ENCODE measurements at regions not wholly inside any gene's neighbourhood (a gene's known extent, or its start where the extent isn't known, plus 50 kb on each side); places are given as distances from the start of the nearest gene placed in this dataset.

DNA sequence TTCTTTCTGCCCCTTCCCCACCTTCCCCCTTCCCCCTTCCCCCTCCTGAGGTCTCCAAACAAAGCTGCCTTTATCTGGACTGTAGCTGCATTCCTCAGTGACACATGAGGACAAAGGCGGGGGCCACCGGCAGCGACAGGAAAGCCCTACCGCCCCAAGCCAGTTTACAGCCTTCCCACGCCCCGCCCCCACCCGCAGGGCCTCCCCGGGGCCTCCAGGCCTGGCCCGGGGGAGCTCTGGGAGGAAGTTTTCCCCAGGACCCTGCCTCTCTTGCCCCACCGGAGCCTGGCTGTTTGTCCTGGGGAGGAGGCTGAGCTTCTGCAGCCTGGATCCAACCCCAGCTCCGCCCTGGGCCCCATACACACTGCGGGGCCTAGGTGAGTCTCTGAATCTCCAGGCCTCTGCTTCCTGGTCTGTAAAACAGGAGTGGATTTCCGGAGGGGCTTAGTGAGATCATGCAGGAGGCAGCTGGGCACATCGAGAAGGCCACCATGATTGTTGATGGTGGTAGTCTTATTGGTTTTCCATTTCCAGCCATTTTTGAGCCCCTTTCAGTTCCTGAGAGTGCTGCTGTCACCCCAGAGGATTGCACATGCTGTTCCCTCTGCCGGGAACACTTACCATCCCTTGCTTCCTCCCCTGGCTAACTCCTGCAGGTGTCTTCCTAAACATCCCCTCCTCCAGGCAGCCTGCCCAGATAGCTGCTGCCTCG lies 130.7 kb downstream of the MN1 start:
- in situ Hi-C loops (cut with MboI; ENCODE audit: low pct_unique_long_range_greater_than_20kb in 2 of 9, low sequenced_read_pairs in 9 of 9, unreplicated experiment in 9 of 9), result no loop called here
- 0 to 60% (median 19%) methylated on average over 1 to 4 of the region's 16 CpGs; no CpG with 5 or more reads in 3 of the 10 experiments for WGBS, 10 experiments
- Histone ChIP-seq H3K27ac (peak overlapping the region; percentile 83 to 93), H3K4me1 (replicated peaks in 1 of 2) (peaks cover 42 to 48% of the 10 kb centered on the region in 2 donors), H3K4me3 (no peak overlapping the region)
- peak in 7 of 8 experiments; percentile 19 to 62 (median 53) for ATAC-seq (replicated peaks in 6 of 8)

GRCh38 chr22:27671413-27671935 lies 130.1 kb downstream of the MN1 start:
- WGBS, 10 experiments, result 80 to 100% (median 83%) methylated on average over 1 of the region's 3 CpGs; no CpG with 5 or more reads in 7 of the 10 experiments
- Histone ChIP-seq H3K27ac (peak overlapping the region; percentile 83 to 93), H3K4me1 (replicated peaks in 1 of 2) (peaks cover 42 to 49% of the 10 kb centered on the region in 2 donors), H3K4me3 (no peak overlapping the region)
- in situ Hi-C loops (cut with MboI; ENCODE audit: low pct_unique_long_range_greater_than_20kb in 2 of 9, low sequenced_read_pairs in 9 of 9, unreplicated experiment in 9 of 9), result no loop called here
- ATAC-seq (replicated peaks in 6 of 8), result no peak

DNA sequence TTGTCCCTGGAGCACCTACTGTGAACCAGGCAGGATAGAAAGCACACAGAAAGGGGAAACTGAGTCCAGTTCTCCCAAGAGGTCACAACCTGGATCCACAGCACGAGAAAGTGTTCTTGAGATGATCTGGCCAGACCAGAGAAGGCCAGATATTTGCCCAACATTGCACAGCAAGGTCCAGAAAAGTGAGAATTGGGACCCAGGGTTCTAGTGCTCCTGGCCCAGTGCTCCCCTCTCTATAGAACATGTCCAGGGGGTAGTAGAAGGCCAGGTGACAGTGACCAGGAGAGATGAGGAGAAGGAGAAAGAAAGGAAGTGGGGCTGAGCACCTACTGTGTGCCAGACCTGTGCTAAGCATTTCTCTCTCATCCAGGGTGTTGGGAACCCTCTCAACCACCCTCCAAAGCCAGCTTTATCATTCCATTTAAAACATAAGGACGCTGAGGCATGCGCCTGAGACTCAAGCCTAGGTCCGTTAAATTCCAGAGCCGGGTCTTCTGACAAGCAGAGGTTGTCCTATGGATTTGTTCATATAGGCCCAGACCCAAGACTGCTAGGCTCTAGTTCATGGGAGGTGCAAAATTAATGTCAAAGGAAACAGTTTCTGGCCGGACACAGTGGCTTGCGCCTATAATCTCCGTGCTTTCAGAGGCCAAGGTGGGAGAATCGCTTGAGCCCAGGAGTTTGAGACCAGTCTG lies 128.7 kb downstream of the MN1 start:
- no peak for ATAC-seq (replicated peaks in 6 of 8)
- in situ Hi-C loops (cut with MboI; ENCODE audit: low pct_unique_long_range_greater_than_20kb in 2 of 9, low sequenced_read_pairs in 9 of 9, unreplicated experiment in 9 of 9), result no loop called here
- peaks cover 45 to 56% of the 10 kb centered on the region in 2 donors for H3K4me1 ChIP-seq (replicated peaks in 1 of 2)

DNA sequence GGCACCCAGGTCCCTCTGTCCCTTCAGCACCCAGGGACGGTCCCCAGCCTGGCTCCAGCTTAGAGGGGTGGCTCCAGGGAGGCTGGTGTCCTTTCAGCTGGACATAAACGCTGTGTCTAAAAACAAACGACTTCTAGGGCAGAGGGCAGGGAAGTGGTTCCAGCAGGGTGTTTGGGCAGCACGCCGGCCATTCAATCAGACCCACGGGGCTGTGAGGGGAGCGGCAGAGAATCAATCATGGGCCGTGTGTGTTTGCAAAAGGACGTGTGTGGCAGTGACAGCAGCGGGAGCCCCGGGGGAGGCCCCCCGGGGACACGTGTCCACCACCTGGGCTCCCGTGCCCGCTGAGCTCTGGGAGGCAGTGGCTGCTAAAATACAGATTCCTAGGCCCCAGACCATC lies 127.7 kb downstream of the MN1 start:
- in situ Hi-C loops (cut with MboI; ENCODE audit: low pct_unique_long_range_greater_than_20kb in 2 of 9, low sequenced_read_pairs in 9 of 9, unreplicated experiment in 9 of 9), result no loop called here
- WGBS, 10 experiments, result 10 to 100% (median 17%) methylated on average over 1 to 8 of the region's 15 CpGs; no CpG with 5 or more reads in 3 of the 10 experiments
- no peak overlapping the region for H3K4me3 ChIP-seq
- peaks cover 55 to 64% of the 10 kb centered on the region in 2 donors for H3K4me1 ChIP-seq (replicated peaks in 1 of 2)
- peak overlapping the region in 1 of 2 donors; percentile 67 for H3K27ac ChIP-seq
- peak in 5 of 8 experiments; percentile 57 to 62 (median 62) for ATAC-seq (replicated peaks in 6 of 8)

More for the DNA sequence above, 128.7 kb downstream of the MN1 start:
- Histone ChIP-seq H3K27ac (no peak overlapping the region), H3K4me3 (no peak overlapping the region)
- 83 to 100% (median 97%) methylated on average over 1 to 7 of the region's 9 CpGs; no CpG with 5 or more reads in 3 of the 10 experiments for WGBS, 10 experiments

DNA sequence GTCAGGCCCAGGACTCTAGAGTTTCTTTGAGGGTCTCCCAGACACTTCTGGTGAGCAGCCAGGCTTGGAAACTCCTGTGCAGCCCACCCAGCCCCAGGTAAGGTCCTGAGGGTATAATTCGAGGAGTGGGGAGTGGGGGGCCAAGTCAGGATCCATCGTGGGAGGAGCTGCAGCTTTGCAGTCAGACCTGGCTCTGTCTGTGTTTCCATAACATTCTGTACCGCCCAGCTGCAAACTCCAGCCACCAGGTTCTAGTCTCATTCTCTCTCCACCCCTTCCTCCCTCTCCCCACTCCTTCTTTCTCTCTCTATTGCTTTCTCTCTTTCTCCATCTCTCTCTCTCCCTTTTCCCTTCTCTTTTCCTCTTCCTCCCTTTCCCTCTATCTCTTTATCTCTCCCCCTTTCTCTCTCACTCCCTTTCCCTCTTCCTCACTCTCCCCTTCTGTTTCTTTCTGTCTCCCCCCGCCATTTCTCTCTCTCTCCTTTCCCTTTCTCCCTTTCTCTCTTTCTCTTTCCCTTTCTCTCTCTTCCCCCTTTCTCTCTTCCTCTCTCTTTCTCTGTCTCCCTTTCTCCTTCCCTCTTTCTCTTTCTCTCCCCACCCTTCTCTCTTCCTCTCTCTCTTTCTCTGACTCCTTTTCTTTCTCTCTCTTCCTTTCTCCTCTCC lies 127.2 kb downstream of the MN1 start:
- peak in 2 of 8 experiments; percentile 1 to 10 for ATAC-seq (replicated peaks in 6 of 8)
- H3K4me1 ChIP-seq (replicated peaks in 1 of 2), result peaks cover 57 to 66% of the 10 kb centered on the region in 2 donors
- no peak overlapping the region for H3K4me3 ChIP-seq
- WGBS, 10 experiments, result 54 to 100% (median 87%) methylated on average over 1 to 4 of the region's 4 CpGs; no CpG with 5 or more reads in 3 of the 10 experiments
- H3K27ac ChIP-seq, result peak overlapping the region in 1 of 2 donors; percentile 67
- in situ Hi-C loops (cut with MboI; ENCODE audit: low pct_unique_long_range_greater_than_20kb in 2 of 9, low sequenced_read_pairs in 9 of 9, unreplicated experiment in 9 of 9), result no loop called here

GRCh38 chr22:27676545-27677213 lies 124.9 kb downstream of the MN1 start:
- no peak overlapping the region for H3K4me3 ChIP-seq
- in situ Hi-C loops (cut with MboI; ENCODE audit: low pct_unique_long_range_greater_than_20kb in 2 of 9, low sequenced_read_pairs in 9 of 9, unreplicated experiment in 9 of 9), result no loop called here
- no peak for ATAC-seq (replicated peaks in 6 of 8)
- H3K4me1 ChIP-seq (replicated peaks in 1 of 2), result peaks cover 47 to 51% of the 10 kb centered on the region in 2 donors
- no peak overlapping the region for H3K27ac ChIP-seq
- 75 to 100% (median 90%) methylated on average over 1 to 4 of the region's 4 CpGs; no CpG with 5 or more reads in 2 of the 10 experiments for WGBS, 10 experiments

- Histone ChIP-seq H3K4me1 (replicated peaks in 1 of 2) (peaks cover 60 to 65% of the 10 kb centered on the region in 2 donors), H3K4me3 (no peak overlapping the region), H3K27ac (peak overlapping the region in 1 of 2 donors; percentile 16)
- 3 to 92% (median 33%) methylated on average over 1 to 15 of the region's 27 CpGs; no CpG with 5 or more reads in 2 of the 10 experiments for WGBS, 10 experiments
- ATAC-seq (replicated peaks in 6 of 8), result peak in 5 of 8 experiments; percentile 41 to 73 (median 49)
- in situ Hi-C loops (cut with MboI; ENCODE audit: low pct_unique_long_range_greater_than_20kb in 2 of 9, low sequenced_read_pairs in 9 of 9, unreplicated experiment in 9 of 9), result no loop called here
These were observed 123.6 kb downstream of the MN1 start for GRCh38 chr22:27677905-27678458.

- 0 to 89% (median 55%) methylated on average over 2 to 5 of the region's 5 CpGs; no CpG with 5 or more reads in 4 of the 10 experiments for WGBS, 10 experiments
- in situ Hi-C loops (cut with MboI; ENCODE audit: low pct_unique_long_range_greater_than_20kb in 2 of 9, low sequenced_read_pairs in 9 of 9, unreplicated experiment in 9 of 9), result no loop called here
These were observed 122.4 kb downstream of the MN1 start for GRCh38 chr22:27679176-27679575.

DNA sequence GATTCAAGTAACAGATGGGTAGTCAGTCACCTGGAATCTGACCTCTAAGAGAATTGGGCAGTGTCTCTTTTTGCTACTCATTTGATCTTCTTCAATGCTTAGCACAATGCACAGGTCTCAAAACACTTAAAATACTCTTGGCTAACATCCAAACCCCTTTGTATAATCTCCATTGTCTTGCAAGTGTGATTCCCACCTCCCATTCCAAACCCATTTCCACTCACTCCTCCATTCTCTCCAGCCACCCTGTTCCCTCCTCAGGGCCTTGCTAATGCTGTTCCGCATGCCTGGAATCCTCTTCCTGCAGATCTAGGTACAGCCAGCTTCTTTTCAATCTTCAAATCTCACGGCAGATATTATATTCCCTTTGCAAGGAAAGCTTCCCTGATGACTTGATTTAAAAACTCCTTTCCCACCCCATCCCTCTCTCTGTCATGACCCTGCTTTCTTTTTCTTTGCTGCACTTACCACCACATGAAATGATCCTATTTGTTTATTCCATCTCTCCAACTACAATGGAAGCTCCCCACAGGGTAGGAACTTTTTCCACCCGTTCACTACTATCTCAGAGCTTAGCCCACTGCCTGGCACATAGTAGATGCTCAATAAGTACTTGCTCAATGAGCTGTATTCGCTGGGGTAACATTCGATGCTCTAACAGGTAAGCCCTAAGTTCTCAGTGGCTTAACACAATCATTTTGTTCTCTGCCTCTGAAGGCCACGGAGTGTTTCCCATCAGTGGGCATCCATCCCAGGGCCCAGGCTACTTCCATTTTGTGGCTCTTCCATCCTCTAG lies 121.7 kb downstream of the MN1 start:
- 70 to 100% (median 83%) methylated on average over 1 to 6 of the region's 6 CpGs for WGBS, 10 experiments
- Histone ChIP-seq H3K4me3 (no peak overlapping the region), H3K4me1 (replicated peaks in 1 of 2) (peaks cover 50 to 54% of the 10 kb centered on the region in 2 donors), H3K27ac (no peak overlapping the region)
- in situ Hi-C loops (cut with MboI; ENCODE audit: low pct_unique_long_range_greater_than_20kb in 2 of 9, low sequenced_read_pairs in 9 of 9, unreplicated experiment in 9 of 9), result no loop called here
- ATAC-seq (replicated peaks in 6 of 8), result no peak

More at GRCh38 chr22:27679176-27679575, 122.4 kb downstream of the MN1 start:
- H3K4me1 ChIP-seq (replicated peaks in 1 of 2), result peaks cover 57 to 59% of the 10 kb centered on the region in 2 donors
- no peak overlapping the region for H3K4me3 ChIP-seq
- no peak overlapping the region for H3K27ac ChIP-seq
- ATAC-seq (replicated peaks in 6 of 8), result peak in 5 of 8 experiments; percentile 13 to 43 (median 42)

DNA sequence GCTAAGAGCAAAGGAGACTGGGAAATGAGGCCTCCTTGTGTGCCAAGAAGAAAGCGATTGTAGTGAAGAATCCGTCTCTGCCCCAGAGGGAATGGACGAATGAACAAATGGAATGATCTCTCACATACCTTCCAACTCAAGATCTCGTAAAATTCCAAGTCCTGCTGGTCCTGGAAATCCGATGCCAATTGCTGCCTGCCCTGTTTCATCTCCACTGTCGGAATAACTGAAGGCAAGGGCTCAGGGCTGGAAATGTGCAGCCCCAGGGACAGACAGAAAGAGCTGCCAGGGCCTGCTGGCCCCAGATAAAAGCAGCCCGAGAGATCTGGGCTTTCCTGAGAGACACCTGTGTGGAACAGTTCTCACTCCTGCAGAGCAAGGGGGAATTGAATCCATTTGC lies 120.9 kb downstream of the MN1 start:
- Histone ChIP-seq H3K4me3 (no peak overlapping the region), H3K27ac (no peak overlapping the region), H3K4me1 (replicated peaks in 1 of 2) (peaks cover 48 to 53% of the 10 kb centered on the region in 2 donors)
- ATAC-seq (replicated peaks in 6 of 8), result no peak
- 80 to 100% (median 96%) methylated on average over 1 to 4 of the region's 7 CpGs; no CpG with 5 or more reads in 1 of the 10 experiments for whole genome bisulfite sequencing, 10 experiments
- in situ Hi-C loops (cut with MboI; ENCODE audit: low pct_unique_long_range_greater_than_20kb in 2 of 9, low sequenced_read_pairs in 9 of 9, unreplicated experiment in 9 of 9), result no loop called here

DNA sequence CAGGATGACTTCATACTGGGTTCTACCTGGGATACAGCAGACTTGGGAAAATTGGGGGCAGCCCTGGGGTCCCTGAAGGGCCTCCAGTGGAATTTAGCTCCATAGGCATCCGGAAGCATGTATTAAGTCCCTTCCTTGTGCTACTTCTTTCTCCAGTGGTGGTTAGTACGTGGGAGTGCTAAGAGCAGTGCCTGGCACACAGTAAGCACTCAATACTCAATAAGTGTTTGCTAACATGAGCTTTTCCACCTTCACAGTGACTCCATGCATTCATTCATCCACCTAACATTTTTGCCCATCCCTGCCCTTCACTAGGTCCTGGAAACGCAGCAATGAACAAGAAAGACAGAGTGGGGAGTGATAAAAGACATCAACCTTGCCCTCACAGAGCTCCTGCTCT lies 120.5 kb downstream of the MN1 start:
- H3K4me3 ChIP-seq, result no peak overlapping the region
- H3K4me1 ChIP-seq (replicated peaks in 1 of 2), result peaks cover 48 to 51% of the 10 kb centered on the region in 2 donors
- ATAC-seq (replicated peaks in 6 of 8), result no peak
- in situ Hi-C loops (cut with MboI; ENCODE audit: low pct_unique_long_range_greater_than_20kb in 2 of 9, low sequenced_read_pairs in 9 of 9, unreplicated experiment in 9 of 9), result no loop called here
- H3K27ac ChIP-seq, result no peak overlapping the region
- 40 to 100% (median 92%) methylated on average over 1 to 2 of the region's 3 CpGs; no CpG with 5 or more reads in 2 of the 10 experiments for WGBS, 10 experiments

Measured in motor neuron (in vitro differentiated cells).